Mammary epithelial cell (primary cell): ENCODE measurements at regions not wholly inside any gene's neighbourhood (a gene's known extent, or its start where the extent isn't known, plus 50 kb on each side); places are given as distances from the start of the nearest gene placed in this dataset.

Source experiments
- EZH2 ChIP-seq: IDR thresholded peaks from 2 replicates; pipeline ENCODE4 v1.6.1; 2012; ENCODE audit warnings: low read length, inconsistent platforms, borderline replicate concordance
- TF ChIP-seq, protein P1 (sequence below), 2 donors: IDR thresholded peaks in 1 of 2; conservative IDR thresholded peaks in 1 of 2; 2 replicates each; pipeline ENCODE4 v1.5.1; 2011 to 2012; ENCODE audit warnings: inconsistent platforms in 2 of 2, low read length in 2 of 2, mild to moderate bottlenecking in 2 of 2, control low read depth in 1 of 2, low read depth in 1 of 2; ENCODE audit not compliant: insufficient read depth in 1 of 2; ENCODE audit errors: extremely low read depth in 1 of 2

DNA sequence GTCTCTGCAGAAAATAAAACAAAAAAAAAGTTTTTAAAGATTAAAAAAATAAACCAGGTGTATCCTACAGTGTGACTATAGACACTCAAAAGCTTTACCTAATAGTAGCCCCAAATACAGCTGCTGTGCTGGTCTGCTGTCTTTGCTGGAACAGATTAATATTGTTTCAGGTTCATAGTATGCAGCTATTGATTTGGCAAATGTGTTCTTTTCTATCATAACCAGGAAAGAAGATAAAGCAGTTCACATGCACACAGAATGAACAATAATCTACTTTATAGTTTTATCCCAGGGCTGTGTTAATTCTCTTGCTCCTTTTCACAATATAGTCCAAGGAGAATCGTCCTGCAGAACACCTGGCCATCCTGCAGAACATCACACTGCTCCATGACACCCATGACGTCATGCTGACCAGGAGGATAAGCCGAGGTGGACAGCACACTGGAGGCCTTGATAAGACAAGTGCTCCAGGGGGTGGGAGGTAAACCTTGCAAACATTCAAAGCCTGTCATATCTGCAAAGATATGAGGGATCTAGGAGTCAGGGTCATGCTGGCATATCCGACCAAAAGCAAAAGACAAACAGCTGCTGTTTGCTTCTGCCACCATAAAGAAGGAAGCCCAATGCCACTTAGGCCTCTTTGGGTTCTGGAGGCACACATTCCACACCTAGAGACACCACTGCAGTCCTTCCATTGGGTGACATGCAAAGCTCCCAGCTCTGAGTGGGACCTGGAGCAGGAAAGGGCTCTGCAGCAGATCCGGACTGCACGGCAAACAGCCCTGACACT lies 86.1 kb upstream of the SLC2A1 start:
- TF ChIP-seq, protein P1, sequence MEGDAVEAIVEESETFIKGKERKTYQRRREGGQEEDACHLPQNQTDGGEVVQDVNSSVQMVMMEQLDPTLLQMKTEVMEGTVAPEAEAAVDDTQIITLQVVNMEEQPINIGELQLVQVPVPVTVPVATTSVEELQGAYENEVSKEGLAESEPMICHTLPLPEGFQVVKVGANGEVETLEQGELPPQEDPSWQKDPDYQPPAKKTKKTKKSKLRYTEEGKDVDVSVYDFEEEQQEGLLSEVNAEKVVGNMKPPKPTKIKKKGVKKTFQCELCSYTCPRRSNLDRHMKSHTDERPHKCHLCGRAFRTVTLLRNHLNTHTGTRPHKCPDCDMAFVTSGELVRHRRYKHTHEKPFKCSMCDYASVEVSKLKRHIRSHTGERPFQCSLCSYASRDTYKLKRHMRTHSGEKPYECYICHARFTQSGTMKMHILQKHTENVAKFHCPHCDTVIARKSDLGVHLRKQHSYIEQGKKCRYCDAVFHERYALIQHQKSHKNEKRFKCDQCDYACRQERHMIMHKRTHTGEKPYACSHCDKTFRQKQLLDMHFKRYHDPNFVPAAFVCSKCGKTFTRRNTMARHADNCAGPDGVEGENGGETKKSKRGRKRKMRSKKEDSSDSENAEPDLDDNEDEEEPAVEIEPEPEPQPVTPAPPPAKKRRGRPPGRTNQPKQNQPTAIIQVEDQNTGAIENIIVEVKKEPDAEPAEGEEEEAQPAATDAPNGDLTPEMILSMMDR (conservative IDR thresholded peaks at IDR 0.05 in 1 of 2, IDR thresholded peaks at IDR 0.05 in 1 of 2; ENCODE audit: extremely low read depth in 1 of 2, insufficient read depth in 1 of 2, low read depth in 1 of 2, low read length in 2 of 2): no peak
- no peak for TF ChIP-seq EZH2
